Ishikawa (cell line): ENCODE measurements at regions not wholly inside any gene's neighbourhood (a gene's known extent, or its start where the extent isn't known, plus 50 kb on each side); places are given as distances from the start of the nearest gene placed in this dataset.

Source experiments
- CEBPB ChIP-seq: IDR thresholded peaks from 2 replicates; pipeline ENCODE4 v1.6.1; 2012
- CREB1 ChIP-seq: IDR thresholded peaks from 2 replicates; pipeline ENCODE4 v1.6.1; 2012; ENCODE audit warnings: low read depth
- EGR1 ChIP-seq: IDR thresholded peaks from 2 replicates; pipeline ENCODE4 v1.6.1; 2012
- EP300 ChIP-seq: IDR thresholded peaks from 2 replicates; pipeline ENCODE4 v1.6.1; 2012; ENCODE audit warnings: borderline replicate concordance
- FOXM1 ChIP-seq: IDR thresholded peaks from 2 replicates; pipeline ENCODE4 v1.6.1; 2012; ENCODE audit warnings: low read depth, borderline replicate concordance
- NFIC ChIP-seq: IDR thresholded peaks from 2 replicates; pipeline ENCODE4 v1.6.1; 2012
- RAD21 ChIP-seq: IDR thresholded peaks from 2 replicates; pipeline ENCODE4 v1.6.1; 2012; ENCODE audit warnings: low read depth
- TAF1 ChIP-seq: IDR thresholded peaks from 2 replicates; pipeline ENCODE4 v1.6.1; 2012; ENCODE audit warnings: low read depth, mild to moderate bottlenecking
- TCF12 ChIP-seq: IDR thresholded peaks from 2 replicates; pipeline ENCODE4 v1.6.1; 2012; ENCODE audit warnings: low read depth
- TEAD4 ChIP-seq: IDR thresholded peaks from 2 replicates; pipeline ENCODE4 v1.6.1; 2012
- YY1 ChIP-seq: IDR thresholded peaks from 2 replicates; pipeline ENCODE4 v1.6.1; 2012; ENCODE audit warnings: low read depth
- ZBTB7A ChIP-seq: IDR thresholded peaks from 2 replicates; pipeline ENCODE4 v1.6.1; 2012; ENCODE audit warnings: low read depth
- TF ChIP-seq, protein P1 (sequence below): IDR thresholded peaks from 2 replicates; pipeline ENCODE4 v1.6.1; 2012
- TF ChIP-seq, protein P2 (sequence below): IDR thresholded peaks from 2 replicates; pipeline ENCODE4 v1.6.1; 2012; ENCODE audit warnings: low read depth, mild to moderate bottlenecking
- TF ChIP-seq, protein P3 (sequence below): IDR thresholded peaks from 2 replicates; pipeline ENCODE4 v1.6.1; 2012

DNA sequence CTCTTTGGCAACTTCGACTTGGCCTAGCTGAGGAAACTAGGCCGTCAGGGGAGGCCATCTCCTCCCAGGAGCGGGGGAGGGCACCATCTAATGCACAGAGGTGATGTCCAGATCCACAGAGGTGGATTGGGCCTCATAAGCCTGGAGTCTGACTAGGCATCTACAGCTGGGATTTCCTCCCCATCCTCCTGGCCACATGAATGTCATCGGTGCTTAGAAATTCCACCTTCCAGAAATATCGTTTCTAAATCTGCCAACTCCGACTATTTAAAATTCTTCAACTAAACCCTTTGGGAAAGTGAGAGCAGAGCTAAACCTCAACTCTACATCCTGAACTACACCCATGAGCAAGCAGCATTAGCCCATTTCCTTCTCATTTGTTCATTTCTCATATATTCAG lies 118.7 kb downstream of the WNT5A start:
- TF ChIP-seq FOXM1 (no peak), EGR1 (no peak), TCF12 (no peak), NFIC (no peak), EP300 (no peak), YY1 (no peak), TAF1 (no peak), ZBTB7A (no peak)
- TF ChIP-seq, protein P1, sequence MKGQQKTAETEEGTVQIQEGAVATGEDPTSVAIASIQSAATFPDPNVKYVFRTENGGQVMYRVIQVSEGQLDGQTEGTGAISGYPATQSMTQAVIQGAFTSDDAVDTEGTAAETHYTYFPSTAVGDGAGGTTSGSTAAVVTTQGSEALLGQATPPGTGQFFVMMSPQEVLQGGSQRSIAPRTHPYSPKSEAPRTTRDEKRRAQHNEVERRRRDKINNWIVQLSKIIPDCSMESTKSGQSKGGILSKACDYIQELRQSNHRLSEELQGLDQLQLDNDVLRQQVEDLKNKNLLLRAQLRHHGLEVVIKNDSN = no peak
- TF ChIP-seq, protein P2, sequence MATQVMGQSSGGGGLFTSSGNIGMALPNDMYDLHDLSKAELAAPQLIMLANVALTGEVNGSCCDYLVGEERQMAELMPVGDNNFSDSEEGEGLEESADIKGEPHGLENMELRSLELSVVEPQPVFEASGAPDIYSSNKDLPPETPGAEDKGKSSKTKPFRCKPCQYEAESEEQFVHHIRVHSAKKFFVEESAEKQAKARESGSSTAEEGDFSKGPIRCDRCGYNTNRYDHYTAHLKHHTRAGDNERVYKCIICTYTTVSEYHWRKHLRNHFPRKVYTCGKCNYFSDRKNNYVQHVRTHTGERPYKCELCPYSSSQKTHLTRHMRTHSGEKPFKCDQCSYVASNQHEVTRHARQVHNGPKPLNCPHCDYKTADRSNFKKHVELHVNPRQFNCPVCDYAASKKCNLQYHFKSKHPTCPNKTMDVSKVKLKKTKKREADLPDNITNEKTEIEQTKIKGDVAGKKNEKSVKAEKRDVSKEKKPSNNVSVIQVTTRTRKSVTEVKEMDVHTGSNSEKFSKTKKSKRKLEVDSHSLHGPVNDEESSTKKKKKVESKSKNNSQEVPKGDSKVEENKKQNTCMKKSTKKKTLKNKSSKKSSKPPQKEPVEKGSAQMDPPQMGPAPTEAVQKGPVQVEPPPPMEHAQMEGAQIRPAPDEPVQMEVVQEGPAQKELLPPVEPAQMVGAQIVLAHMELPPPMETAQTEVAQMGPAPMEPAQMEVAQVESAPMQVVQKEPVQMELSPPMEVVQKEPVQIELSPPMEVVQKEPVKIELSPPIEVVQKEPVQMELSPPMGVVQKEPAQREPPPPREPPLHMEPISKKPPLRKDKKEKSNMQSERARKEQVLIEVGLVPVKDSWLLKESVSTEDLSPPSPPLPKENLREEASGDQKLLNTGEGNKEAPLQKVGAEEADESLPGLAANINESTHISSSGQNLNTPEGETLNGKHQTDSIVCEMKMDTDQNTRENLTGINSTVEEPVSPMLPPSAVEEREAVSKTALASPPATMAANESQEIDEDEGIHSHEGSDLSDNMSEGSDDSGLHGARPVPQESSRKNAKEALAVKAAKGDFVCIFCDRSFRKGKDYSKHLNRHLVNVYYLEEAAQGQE = no peak
- TF ChIP-seq, protein P3, sequence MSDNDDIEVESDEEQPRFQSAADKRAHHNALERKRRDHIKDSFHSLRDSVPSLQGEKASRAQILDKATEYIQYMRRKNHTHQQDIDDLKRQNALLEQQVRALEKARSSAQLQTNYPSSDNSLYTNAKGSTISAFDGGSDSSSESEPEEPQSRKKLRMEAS = no peak

DNA sequence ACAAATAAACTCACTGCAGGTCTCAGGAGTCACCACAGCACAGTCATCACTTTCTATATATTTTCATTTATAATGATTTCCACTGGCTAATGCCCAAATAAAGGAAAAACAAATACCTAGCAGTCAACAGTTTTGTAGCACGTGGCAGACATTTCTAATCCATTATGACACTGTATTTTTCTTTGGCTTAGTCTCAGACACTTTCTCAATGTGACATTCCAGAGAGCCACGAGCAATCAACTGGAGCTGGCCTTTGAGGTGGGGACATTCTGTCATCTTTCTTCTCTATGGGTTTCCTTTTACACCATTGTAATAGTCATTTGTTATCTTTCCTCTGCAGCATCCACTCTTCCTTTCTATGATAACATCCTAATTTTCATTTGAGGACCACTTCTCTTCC lies 119.7 kb downstream of the WNT5A start:
- TF ChIP-seq, protein P3 = no peak
- no peak for TF ChIP-seq RAD21
- TF ChIP-seq NFIC = no peak
- no peak for TF ChIP-seq TAF1
- no peak for TF ChIP-seq YY1
- no peak for TF ChIP-seq EP300
- no peak for TF ChIP-seq CREB1
- TF ChIP-seq EGR1 = no peak
- TF ChIP-seq, protein P2 = no peak
- TF ChIP-seq FOXM1 = no peak
- TF ChIP-seq, protein P1 = no peak
- no peak for TF ChIP-seq CEBPB
- no peak for TF ChIP-seq TCF12

DNA sequence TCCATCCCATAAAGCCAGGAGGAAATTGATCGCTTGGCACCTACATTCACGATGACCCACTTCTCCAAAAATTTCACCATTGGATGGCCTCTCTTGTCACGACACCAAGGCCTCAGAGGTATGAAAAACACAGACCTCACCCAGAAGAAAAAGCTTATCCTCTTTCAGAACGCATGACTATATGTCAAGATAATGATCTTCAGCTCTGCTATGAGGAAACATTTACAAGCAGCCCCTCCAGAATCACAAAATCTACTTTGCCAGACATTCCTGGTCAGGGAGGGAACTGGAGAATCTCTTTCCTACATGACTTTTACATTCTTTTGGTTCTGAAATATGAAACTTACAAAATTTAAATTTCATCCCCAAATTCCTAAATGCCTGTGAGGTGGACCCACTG lies 122.7 kb downstream of the WNT5A start:
- no peak for TF ChIP-seq EGR1
- TF ChIP-seq FOXM1 = no peak
- no peak for TF ChIP-seq TCF12
- TF ChIP-seq, protein P2 = no peak
- no peak for TF ChIP-seq ZBTB7A
- no peak for TF ChIP-seq NFIC
- TF ChIP-seq, protein P3 = no peak
- TF ChIP-seq, protein P1 = no peak
- TF ChIP-seq CEBPB = no peak
- no peak for TF ChIP-seq RAD21
- TF ChIP-seq TAF1 = no peak
- no peak for TF ChIP-seq EP300
- TF ChIP-seq TEAD4 = no peak
- TF ChIP-seq YY1 = no peak
- no peak for TF ChIP-seq CREB1

DNA sequence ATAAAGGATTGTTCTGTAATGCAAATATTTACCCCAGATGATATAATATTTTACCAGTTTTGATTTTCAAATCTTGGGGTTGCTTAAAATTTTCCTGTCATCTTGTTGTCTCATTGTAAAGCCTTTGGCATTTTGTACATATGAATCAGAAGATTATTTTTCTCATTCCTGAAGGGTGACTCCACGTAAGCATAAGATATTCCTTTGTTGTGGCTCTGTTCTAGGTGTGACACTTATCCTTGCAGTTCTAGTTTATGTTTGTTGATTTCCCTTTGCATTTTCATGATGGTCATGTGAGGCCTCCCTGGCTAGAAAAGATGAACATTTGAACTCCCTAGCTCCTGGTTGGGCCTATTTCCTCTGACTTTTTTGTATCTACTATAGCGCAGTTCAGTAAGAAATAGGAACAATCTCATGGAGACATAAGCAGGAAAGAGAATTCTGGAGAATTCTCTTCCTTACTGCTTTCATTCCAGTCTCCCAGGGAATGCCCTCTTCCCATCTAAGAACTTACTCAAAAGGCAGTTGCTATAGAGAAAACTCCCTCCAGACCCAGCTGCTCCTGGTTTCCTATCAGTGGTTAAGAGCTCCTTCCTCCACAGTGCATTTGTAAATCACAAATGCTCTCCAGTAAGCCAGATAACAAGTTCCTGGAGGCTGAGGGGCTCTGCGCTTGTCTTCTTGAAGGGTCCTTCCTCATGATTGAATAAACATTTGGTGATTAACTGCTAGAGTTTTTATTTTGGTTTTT lies 124.7 kb downstream of the WNT5A start:
- TF ChIP-seq ZBTB7A (no peak), EGR1 (no peak), RAD21 (no peak), TCF12 (no peak), EP300 (no peak), CEBPB (no peak), NFIC (no peak), TEAD4 (no peak), TAF1 (no peak), CREB1 (no peak), FOXM1 (no peak), YY1 (no peak)
- TF ChIP-seq, protein P2 = no peak
- TF ChIP-seq, protein P3 = no peak
- TF ChIP-seq, protein P1 = no peak
